GM23338 (cell line): ENCODE measurements at regions not wholly inside any gene's neighbourhood (a gene's known extent, or its start where the extent isn't known, plus 50 kb on each side); places are given as distances from the start of the nearest gene placed in this dataset.

Experiments used
- ATAC-seq: fragments of 200-7000 bp; cut with Tn5 transposase; 3 replicates; pipeline ENCODE4 v1.9.1; 2020
- DNase-seq: peaks from one replicate; pipeline ENCODE4 v3.0.0-alpha.2; 2015; ENCODE audit warnings: low spot score
- H2AFZ ChIP-seq: fragments of 200-600 bp; sonication (generic); 2 replicates; pipeline ENCODE4 v1.8.0; 2016; ENCODE audit warnings: antibody characterized with exemption, mild to moderate bottlenecking, moderate library complexity
- H3F3A ChIP-seq: fragments of 200-600 bp; sonication (generic); replicated peaks from 2 replicates; pipeline ENCODE4 v1.8.0; 2017; ENCODE audit warnings: antibody characterized with exemption, mixed run types, low read depth
- H3K27ac ChIP-seq: fragments of 200-600 bp; sonication (generic); 2 replicates; pipeline ENCODE4 v1.6.1; 2016; ENCODE audit warnings: low read depth
- H3K27me3 ChIP-seq: fragments of 200-600 bp; sonication (generic); 2 replicates; pipeline ENCODE4 v1.8.0; 2016; ENCODE audit warnings: mild to moderate bottlenecking, mixed run types, moderate library complexity; ENCODE audit not compliant: insufficient read depth
- H3K36me3 ChIP-seq: fragments of 200-600 bp; sonication (generic); 2 replicates; pipeline ENCODE4 v1.8.0; 2016; ENCODE audit warnings: mild to moderate bottlenecking; ENCODE audit not compliant: insufficient read depth
- H3K4me1 ChIP-seq: fragments of 200-600 bp; sonication (generic); 2 replicates; pipeline ENCODE4 v1.8.0; 2016; ENCODE audit warnings: mild to moderate bottlenecking, moderate library complexity; ENCODE audit not compliant: insufficient read depth
- H3K4me2 ChIP-seq: fragments of 200-600 bp; sonication (generic); 2 replicates; pipeline ENCODE4 v1.7.1; 2017; ENCODE audit warnings: mixed run types
- H3K4me3 ChIP-seq: fragments of 200-600 bp; sonication (generic); 2 replicates; pipeline ENCODE4 v1.6.1; 2016; ENCODE audit warnings: mixed run types
- H3K79me2 ChIP-seq: fragments of 200-600 bp; sonication (generic); replicated peaks from 2 replicates; pipeline ENCODE4 v1.8.0; 2017; ENCODE audit warnings: mild to moderate bottlenecking; ENCODE audit not compliant: insufficient read depth
- H3K9me2 ChIP-seq: fragments of 200-600 bp; sonication (generic); 2 replicates; pipeline ENCODE4 v1.8.0; 2017; ENCODE audit not compliant: insufficient read depth
- H4K20me1 ChIP-seq: fragments of 200-600 bp; sonication (generic); replicated peaks from 2 replicates; pipeline ENCODE4 v1.8.0; 2017; ENCODE audit warnings: mild to moderate bottlenecking; ENCODE audit not compliant: insufficient read depth
- H3K27ac Mint-ChIP-seq: 2 replicates; pipeline ENCODE4 v1.8.0; 2020; ENCODE audit warnings: inconsistent platforms, mild to moderate bottlenecking, moderate library complexity, mixed read lengths
- H3K27me3 Mint-ChIP-seq: 3 replicates; pipeline ENCODE4 v1.8.0; 2022; ENCODE audit warnings: low read depth, mild to moderate bottlenecking, moderate library complexity, mixed read lengths, inconsistent platforms; ENCODE audit not compliant: insufficient read depth, poor library complexity
- H3K36me3 Mint-ChIP-seq: 3 replicates; pipeline ENCODE4 v1.8.0; 2021; ENCODE audit warnings: low read depth, mild to moderate bottlenecking, inconsistent platforms, moderate library complexity, mixed read lengths
- H3K4me1 Mint-ChIP-seq: 3 replicates; pipeline ENCODE4 v1.8.0; 2020; ENCODE audit warnings: mild to moderate bottlenecking, inconsistent platforms, mixed read lengths
- H3K4me3 Mint-ChIP-seq: 3 replicates; pipeline ENCODE4 v1.8.0; 2021; ENCODE audit warnings: moderate library complexity, mild to moderate bottlenecking, inconsistent platforms, mixed read lengths
- H3K9me3 Mint-ChIP-seq: 3 replicates; pipeline ENCODE4 v1.8.0; 2020; ENCODE audit warnings: moderate library complexity, mild to moderate bottlenecking, inconsistent platforms, mixed read lengths
- CREB1 ChIP-seq: fragments of 250-450 bp; sonication (Bioruptor Pico); IDR thresholded peaks from 2 replicates; pipeline ENCODE4 v1.5.0; 2020; ENCODE audit warnings: low read depth, mild to moderate bottlenecking, moderate library complexity
- EZH2 ChIP-seq: fragments of 200-600 bp; sonication (generic); IDR thresholded peaks from one replicate; pipeline ENCODE4 v1.8.0; 2017; ENCODE audit warnings: antibody characterized with exemption, mild to moderate bottlenecking, low read depth; ENCODE audit not compliant: unreplicated experiment
- EZH2phosphoT487 ChIP-seq: fragments of 200-600 bp; sonication (generic); IDR thresholded peaks from one replicate; pipeline ENCODE4 v1.8.1; 2018; ENCODE audit warnings: antibody characterized with exemption; ENCODE audit not compliant: unreplicated experiment
- JUNB ChIP-seq: IDR thresholded peaks from one replicate; pipeline ENCODE4 v1.6.1; 2016; ENCODE audit warnings: antibody characterized with exemption; ENCODE audit not compliant: unreplicated experiment
- NANOG ChIP-seq: IDR thresholded peaks from 2 replicates; pipeline ENCODE4 v1.6.1; 2016; ENCODE audit warnings: antibody characterized with exemption, borderline replicate concordance
- REST ChIP-seq: IDR thresholded peaks from one replicate; pipeline ENCODE4 v1.6.1; 2018; ENCODE audit warnings: antibody characterized with exemption; ENCODE audit not compliant: unreplicated experiment
- ZNF114 ChIP-seq: fragments of 250-450 bp; sonication (Bioruptor Pico); IDR thresholded peaks from 2 replicates; pipeline ENCODE4 v1.5.0; 2020; ENCODE audit warnings: mild to moderate bottlenecking, moderate library complexity
- ZNF331 ChIP-seq: fragments of 250-450 bp; sonication (Bioruptor Pico); IDR thresholded peaks from 2 replicates; pipeline ENCODE4 v1.5.0; 2020; ENCODE audit warnings: low read depth, mild to moderate bottlenecking, moderate library complexity
- TF ChIP-seq, protein P1 (sequence below), 2 experiments: fragments of 200-600 bp in 1 of 2; sonication (generic) in 1 of 2; conservative IDR thresholded peaks; 2 replicates each; pipeline versions ENCODE4 v1.5.1 to v1.6.1; 2016 to 2017; ENCODE audit warnings: antibody characterized with exemption in 2 of 2, low read depth in 2 of 2, mild to moderate bottlenecking in 2 of 2, moderate library complexity in 1 of 2

DNA sequence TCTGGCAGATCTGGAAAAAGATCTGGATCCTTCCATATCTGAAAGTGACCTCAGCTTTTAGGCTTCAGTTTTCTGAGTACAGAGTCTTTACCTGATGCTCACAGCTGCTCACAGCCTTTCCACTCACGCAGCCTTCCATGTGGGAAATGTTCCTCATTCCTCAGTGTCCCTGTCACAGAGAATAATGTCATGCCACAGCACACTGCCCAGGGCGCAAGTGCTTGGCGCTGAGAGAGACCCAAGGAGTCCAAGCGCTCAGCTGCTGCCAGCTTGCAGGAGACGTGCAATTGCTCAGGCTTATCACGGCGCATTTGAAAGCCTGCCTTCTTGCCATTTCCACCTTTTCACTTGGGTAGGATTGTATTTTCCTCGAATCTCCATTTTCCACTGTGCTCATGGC is 271.9 kb upstream of the MKI67 start:
- ATAC-seq (no peak), DNase-seq (no peak)
- Histone ChIP-seq H3K79me2 (no peaks in the 10 kb centered on the region), H2AFZ (no peak overlapping the region), H3K4me1 (no peaks in the 10 kb centered on the region), H3K9me2 (peaks cover 12% of the 10 kb centered on the region; the same call in 1 of the 2 replicates), H3K27me3 (no peaks in the 10 kb centered on the region), H3K27ac (no peak overlapping the region), H4K20me1 (no peaks in the 10 kb centered on the region), H3K4me3 (no peak overlapping the region), H3K4me2 (no peak overlapping the region), H3K36me3 (no peaks in the 10 kb centered on the region), H3F3A (no peaks in the 10 kb centered on the region)
- no peak for TF ChIP-seq ZNF114 (CRISPR knock-in tag)
- TF ChIP-seq CREB1 (CRISPR knock-in tag) = no peak
- no peak for TF ChIP-seq JUNB
- Mint-ChIP-seq H3K27ac (no peak overlapping the region), H3K4me1 (peaks cover 8% of the 10 kb centered on the region), H3K4me3 (no peak overlapping the region), H3K27me3 (peaks cover 2% of the 10 kb centered on the region), H3K9me3 (peaks cover 11% of the 10 kb centered on the region), H3K36me3 (peaks cover 8% of the 10 kb centered on the region)

DNA sequence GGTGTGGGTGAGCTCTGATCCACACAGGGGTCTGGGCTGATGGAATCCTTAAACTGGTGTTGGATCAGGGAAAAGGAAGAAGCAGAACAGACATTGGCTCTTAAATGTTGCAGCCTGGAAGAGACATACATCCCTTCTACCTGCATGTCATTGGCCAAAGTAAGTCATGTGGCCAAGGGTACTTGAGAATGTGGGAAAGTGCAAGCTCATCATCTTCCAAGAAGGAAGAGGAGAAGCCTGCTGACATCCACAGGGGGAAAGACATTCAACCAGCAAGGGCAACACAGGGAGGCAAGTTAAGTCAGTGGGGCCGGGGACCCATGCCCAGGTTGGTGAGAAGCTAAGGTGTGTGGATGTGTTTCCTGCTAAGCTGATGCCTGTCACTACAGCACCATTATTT is 272.8 kb upstream of the MKI67 start:
- Mint-ChIP-seq H3K36me3 (peaks cover 8% of the 10 kb centered on the region), H3K4me1 (peaks cover 8% of the 10 kb centered on the region), H3K27me3 (peaks cover 2% of the 10 kb centered on the region), H3K4me3 (no peak overlapping the region), H3K27ac (no peak overlapping the region), H3K9me3 (peaks cover 11% of the 10 kb centered on the region)
- Histone ChIP-seq H3K4me1 (no peaks in the 10 kb centered on the region), H3K27ac (no peak overlapping the region), H3K9me2 (peaks cover 12% of the 10 kb centered on the region; the same call in 1 of the 2 replicates), H3K4me2 (no peak overlapping the region), H3K36me3 (no peaks in the 10 kb centered on the region), H3K27me3 (no peaks in the 10 kb centered on the region), H3K4me3 (no peak overlapping the region), H3K79me2 (no peaks in the 10 kb centered on the region), H3F3A (no peaks in the 10 kb centered on the region), H4K20me1 (no peaks in the 10 kb centered on the region), H2AFZ (no peak overlapping the region)
- TF ChIP-seq NANOG (no peak), REST (no peak), ZNF331 (no peak), ZNF114 (CRISPR knock-in tag) (no peak), EZH2phosphoT487 (no peak), EZH2 (no peak)
- TF ChIP-seq, protein P1, sequence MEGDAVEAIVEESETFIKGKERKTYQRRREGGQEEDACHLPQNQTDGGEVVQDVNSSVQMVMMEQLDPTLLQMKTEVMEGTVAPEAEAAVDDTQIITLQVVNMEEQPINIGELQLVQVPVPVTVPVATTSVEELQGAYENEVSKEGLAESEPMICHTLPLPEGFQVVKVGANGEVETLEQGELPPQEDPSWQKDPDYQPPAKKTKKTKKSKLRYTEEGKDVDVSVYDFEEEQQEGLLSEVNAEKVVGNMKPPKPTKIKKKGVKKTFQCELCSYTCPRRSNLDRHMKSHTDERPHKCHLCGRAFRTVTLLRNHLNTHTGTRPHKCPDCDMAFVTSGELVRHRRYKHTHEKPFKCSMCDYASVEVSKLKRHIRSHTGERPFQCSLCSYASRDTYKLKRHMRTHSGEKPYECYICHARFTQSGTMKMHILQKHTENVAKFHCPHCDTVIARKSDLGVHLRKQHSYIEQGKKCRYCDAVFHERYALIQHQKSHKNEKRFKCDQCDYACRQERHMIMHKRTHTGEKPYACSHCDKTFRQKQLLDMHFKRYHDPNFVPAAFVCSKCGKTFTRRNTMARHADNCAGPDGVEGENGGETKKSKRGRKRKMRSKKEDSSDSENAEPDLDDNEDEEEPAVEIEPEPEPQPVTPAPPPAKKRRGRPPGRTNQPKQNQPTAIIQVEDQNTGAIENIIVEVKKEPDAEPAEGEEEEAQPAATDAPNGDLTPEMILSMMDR (conservative IDR thresholded peaks at IDR 0.05; ENCODE audit: low read depth in 2 of 2) = no peak
- DNase-seq (no peak), ATAC-seq (no peak)
